HepG2 (cell line): ENCODE measurements at regions not wholly inside any gene's neighbourhood (a gene's known extent, or its start where the extent isn't known, plus 50 kb on each side); places are given as distances from the start of the nearest gene placed in this dataset.

ENCODE experiments used
- CEBPB ChIP-seq: IDR thresholded peaks from 2 replicates; pipeline ENCODE4 v1.6.1; 2011; ENCODE audit warnings: low read depth, low read length, improper control_type of control experiment, borderline replicate concordance
- FOXA3 ChIP-seq: IDR thresholded peaks from 2 replicates; pipeline ENCODE4 v1.6.1; 2016; ENCODE audit warnings: missing genetic modification reagents, missing compliant biosample characterization
- GATAD2A ChIP-seq: IDR thresholded peaks from 2 replicates; pipeline ENCODE4 v1.6.1; 2016
- HNF4A ChIP-seq: sonication (generic); formaldehyde crosslinking; IDR thresholded peaks from 2 replicates; pipeline ENCODE4 v1.4.0; 2020; ENCODE audit warnings: missing genetic modification reagents
- LCORL ChIP-seq, 2 experiments: fragments of 450-650 bp in 1 of 2; sonication (generic) in 1 of 2; formaldehyde crosslinking in 1 of 2; IDR thresholded peaks; 2 replicates each; pipeline versions ENCODE4 v1.5.0 to v1.6.1; 2017 to 2020; ENCODE audit warnings: antibody characterized with exemption in 1 of 2, missing genetic modification reagents in 1 of 2
- NFIC ChIP-seq: IDR thresholded peaks from 2 replicates; pipeline ENCODE4 v1.6.1; 2012; ENCODE audit warnings: mild to moderate bottlenecking, low read length, inconsistent platforms
- RAD51 ChIP-seq: fragments of 450-650 bp; IDR thresholded peaks from 2 replicates; pipeline ENCODE4 v1.6.1; 2016; ENCODE audit warnings: borderline replicate concordance
- SIN3A ChIP-seq: IDR thresholded peaks from 2 replicates; pipeline ENCODE4 v1.6.1; 2011; ENCODE audit warnings: low read depth, mild to moderate bottlenecking, control low read depth, low read length, borderline replicate concordance
- SNRNP70 ChIP-seq: fragments of 200-400 bp; formaldehyde crosslinking; IDR thresholded peaks from 2 replicates; pipeline ENCODE4 v1.6.1; 2017; ENCODE audit warnings: mild to moderate bottlenecking, low read depth, low read length, moderate library complexity
- SOX5 ChIP-seq: IDR thresholded peaks from 2 replicates; pipeline ENCODE4 v1.6.1; 2016; ENCODE audit warnings: borderline replicate concordance
- ZNF256 ChIP-seq: sonication (generic); formaldehyde crosslinking; conservative IDR thresholded peaks from 2 replicates; pipeline ENCODE4 v1.4.0; 2020; ENCODE audit warnings: missing genetic modification reagents
- ZNF30 ChIP-seq: sonication (generic); formaldehyde crosslinking; IDR thresholded peaks from 2 replicates; pipeline ENCODE4 v1.5.0; 2020; ENCODE audit warnings: mild to moderate bottlenecking, missing genetic modification reagents
- ZNF761 ChIP-seq: sonication (generic); formaldehyde crosslinking; conservative IDR thresholded peaks from 2 replicates; pipeline ENCODE4 v1.4.0; 2020; ENCODE audit warnings: mild to moderate bottlenecking, missing genetic modification reagents
- TF ChIP-seq, protein P1 (sequence below): sonication (generic); formaldehyde crosslinking; conservative IDR thresholded peaks from 2 replicates; pipeline ENCODE4 v1.4.0; 2020; ENCODE audit warnings: mild to moderate bottlenecking, missing genetic modification reagents, moderate library complexity
- TF ChIP-seq, protein P2 (sequence below): IDR thresholded peaks from 2 replicates; pipeline ENCODE4 v1.6.1; 2016
- TF ChIP-seq, protein P3 (sequence below): sonication (generic); formaldehyde crosslinking; IDR thresholded peaks from 2 replicates; pipeline ENCODE4 v1.4.0; 2020; ENCODE audit warnings: missing genetic modification reagents, low read depth, mild to moderate bottlenecking, borderline replicate concordance
- TF ChIP-seq, protein P4 (sequence below), 2 experiments: IDR thresholded peaks; 2 replicates each; pipeline ENCODE4 v1.6.1; 2011 to 2012; ENCODE audit warnings: low read length in 2 of 2, borderline replicate concordance in 1 of 2, low read depth in 1 of 2, mild to moderate bottlenecking in 1 of 2, moderate library complexity in 1 of 2

DNA sequence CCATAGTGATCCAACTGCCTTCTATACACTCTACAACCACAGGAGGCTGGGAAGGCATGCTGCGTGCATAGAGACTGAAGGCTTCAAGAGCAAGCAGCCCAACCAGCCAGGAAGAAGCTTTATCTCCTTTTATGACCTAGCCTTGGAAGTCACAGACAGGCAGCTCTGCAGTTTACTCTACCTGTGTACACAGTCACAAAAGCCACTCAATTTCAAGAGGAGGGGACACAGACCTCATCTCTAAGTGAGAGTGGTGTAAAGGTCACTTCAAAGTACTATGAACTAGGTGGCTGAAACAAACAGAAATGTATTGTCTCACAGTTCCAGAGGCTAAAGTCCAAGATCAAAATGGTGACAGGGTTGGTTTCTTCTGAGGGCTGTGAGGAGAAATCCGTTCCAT, 69.6 kb upstream of the GJB5 start (continued):
- TF ChIP-seq, protein P1, sequence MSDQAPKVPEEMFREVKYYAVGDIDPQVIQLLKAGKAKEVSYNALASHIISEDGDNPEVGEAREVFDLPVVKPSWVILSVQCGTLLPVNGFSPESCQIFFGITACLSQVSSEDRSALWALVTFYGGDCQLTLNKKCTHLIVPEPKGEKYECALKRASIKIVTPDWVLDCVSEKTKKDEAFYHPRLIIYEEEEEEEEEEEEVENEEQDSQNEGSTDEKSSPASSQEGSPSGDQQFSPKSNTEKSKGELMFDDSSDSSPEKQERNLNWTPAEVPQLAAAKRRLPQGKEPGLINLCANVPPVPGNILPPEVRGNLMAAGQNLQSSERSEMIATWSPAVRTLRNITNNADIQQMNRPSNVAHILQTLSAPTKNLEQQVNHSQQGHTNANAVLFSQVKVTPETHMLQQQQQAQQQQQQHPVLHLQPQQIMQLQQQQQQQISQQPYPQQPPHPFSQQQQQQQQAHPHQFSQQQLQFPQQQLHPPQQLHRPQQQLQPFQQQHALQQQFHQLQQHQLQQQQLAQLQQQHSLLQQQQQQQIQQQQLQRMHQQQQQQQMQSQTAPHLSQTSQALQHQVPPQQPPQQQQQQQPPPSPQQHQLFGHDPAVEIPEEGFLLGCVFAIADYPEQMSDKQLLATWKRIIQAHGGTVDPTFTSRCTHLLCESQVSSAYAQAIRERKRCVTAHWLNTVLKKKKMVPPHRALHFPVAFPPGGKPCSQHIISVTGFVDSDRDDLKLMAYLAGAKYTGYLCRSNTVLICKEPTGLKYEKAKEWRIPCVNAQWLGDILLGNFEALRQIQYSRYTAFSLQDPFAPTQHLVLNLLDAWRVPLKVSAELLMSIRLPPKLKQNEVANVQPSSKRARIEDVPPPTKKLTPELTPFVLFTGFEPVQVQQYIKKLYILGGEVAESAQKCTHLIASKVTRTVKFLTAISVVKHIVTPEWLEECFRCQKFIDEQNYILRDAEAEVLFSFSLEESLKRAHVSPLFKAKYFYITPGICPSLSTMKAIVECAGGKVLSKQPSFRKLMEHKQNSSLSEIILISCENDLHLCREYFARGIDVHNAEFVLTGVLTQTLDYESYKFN (CRISPR knock-in tag): peak; percentile 57
- no peak for TF ChIP-seq NFIC
- peak; percentile 86 for TF ChIP-seq SOX5 (CRISPR knock-in tag)
- TF ChIP-seq, protein P2, sequence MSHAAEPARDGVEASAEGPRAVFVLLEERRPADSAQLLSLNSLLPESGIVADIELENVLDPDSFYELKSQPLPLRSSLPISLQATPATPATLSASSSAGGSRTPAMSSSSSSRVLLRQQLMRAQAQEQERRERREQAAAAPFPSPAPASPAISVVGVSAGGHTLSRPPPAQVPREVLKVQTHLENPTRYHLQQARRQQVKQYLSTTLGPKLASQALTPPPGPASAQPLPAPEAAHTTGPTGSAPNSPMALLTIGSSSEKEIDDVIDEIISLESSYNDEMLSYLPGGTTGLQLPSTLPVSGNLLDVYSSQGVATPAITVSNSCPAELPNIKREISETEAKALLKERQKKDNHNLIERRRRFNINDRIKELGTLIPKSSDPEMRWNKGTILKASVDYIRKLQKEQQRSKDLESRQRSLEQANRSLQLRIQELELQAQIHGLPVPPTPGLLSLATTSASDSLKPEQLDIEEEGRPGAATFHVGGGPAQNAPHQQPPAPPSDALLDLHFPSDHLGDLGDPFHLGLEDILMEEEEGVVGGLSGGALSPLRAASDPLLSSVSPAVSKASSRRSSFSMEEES (CRISPR knock-in tag): no peak
- no peak for TF ChIP-seq CEBPB
- TF ChIP-seq ZNF30: no peak
- TF ChIP-seq FOXA3 (CRISPR knock-in tag): peak; percentile 71
- TF ChIP-seq RAD51: no peak
- TF ChIP-seq, protein P3, sequence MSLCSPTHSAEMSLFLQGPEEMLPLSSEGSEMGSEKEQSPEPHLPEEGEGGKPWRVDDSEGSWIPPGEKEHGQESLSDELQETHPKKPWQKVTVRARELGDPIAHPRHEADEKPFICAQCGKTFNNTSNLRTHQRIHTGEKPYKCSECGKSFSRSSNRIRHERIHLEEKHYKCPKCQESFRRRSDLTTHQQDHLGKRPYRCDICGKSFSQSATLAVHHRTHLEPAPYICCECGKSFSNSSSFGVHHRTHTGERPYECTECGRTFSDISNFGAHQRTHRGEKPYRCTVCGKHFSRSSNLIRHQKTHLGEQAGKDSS (CRISPR knock-in tag): no peak
- TF ChIP-seq LCORL (IDR thresholded peaks at IDR 0.05): no peak
- no peak for TF ChIP-seq LCORL (CRISPR knock-in tag; IDR thresholded peaks at IDR 0.05)
- no peak for TF ChIP-seq SNRNP70
- TF ChIP-seq GATAD2A (CRISPR knock-in tag): peak; percentile 45; the same call in 1 of the 2 replicates
- no peak for TF ChIP-seq SIN3A
- TF ChIP-seq ZNF256 (CRISPR knock-in tag): no peak
- no peak for TF ChIP-seq ZNF761 (CRISPR knock-in tag)
- TF ChIP-seq, protein P4, sequence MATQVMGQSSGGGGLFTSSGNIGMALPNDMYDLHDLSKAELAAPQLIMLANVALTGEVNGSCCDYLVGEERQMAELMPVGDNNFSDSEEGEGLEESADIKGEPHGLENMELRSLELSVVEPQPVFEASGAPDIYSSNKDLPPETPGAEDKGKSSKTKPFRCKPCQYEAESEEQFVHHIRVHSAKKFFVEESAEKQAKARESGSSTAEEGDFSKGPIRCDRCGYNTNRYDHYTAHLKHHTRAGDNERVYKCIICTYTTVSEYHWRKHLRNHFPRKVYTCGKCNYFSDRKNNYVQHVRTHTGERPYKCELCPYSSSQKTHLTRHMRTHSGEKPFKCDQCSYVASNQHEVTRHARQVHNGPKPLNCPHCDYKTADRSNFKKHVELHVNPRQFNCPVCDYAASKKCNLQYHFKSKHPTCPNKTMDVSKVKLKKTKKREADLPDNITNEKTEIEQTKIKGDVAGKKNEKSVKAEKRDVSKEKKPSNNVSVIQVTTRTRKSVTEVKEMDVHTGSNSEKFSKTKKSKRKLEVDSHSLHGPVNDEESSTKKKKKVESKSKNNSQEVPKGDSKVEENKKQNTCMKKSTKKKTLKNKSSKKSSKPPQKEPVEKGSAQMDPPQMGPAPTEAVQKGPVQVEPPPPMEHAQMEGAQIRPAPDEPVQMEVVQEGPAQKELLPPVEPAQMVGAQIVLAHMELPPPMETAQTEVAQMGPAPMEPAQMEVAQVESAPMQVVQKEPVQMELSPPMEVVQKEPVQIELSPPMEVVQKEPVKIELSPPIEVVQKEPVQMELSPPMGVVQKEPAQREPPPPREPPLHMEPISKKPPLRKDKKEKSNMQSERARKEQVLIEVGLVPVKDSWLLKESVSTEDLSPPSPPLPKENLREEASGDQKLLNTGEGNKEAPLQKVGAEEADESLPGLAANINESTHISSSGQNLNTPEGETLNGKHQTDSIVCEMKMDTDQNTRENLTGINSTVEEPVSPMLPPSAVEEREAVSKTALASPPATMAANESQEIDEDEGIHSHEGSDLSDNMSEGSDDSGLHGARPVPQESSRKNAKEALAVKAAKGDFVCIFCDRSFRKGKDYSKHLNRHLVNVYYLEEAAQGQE (IDR thresholded peaks at IDR 0.05; ENCODE audit: borderline replicate concordance in 1 of 2, low read depth in 1 of 2, low read length in 2 of 2): no peak
- TF ChIP-seq HNF4A (CRISPR knock-in tag): peak; percentile 84
- TF ChIP-seq, all 625 proteins: peak for 20
